Panc1 (cell line): ENCODE measurements at regions not wholly inside any gene's neighbourhood (a gene's known extent, or its start where the extent isn't known, plus 50 kb on each side); places are given as distances from the start of the nearest gene placed in this dataset.

Source experiments
- ATAC-seq: fragments of 200-7000 bp; cut with Tn5 transposase; 2 replicates; pipeline ENCODE4 v1.9.1; 2020; ENCODE audit warnings: mild to moderate bottlenecking, moderate library complexity
- BruUV-seq: library from RNA; stranded (reverse); fragments of 400-500 nt; replicated peaks from 2 replicates; lab custom pipeline; 2021; lab: Mats Ljungman, UMichigan
- CTCF ChIA-PET: fragments of 300-600 bp; sonication (Branson Sonifier 250); formaldehyde crosslinking; loops from one replicate; lab custom pipeline; 2022; ENCODE audit warnings: antibody characterized with exemption; lab: Charles Lee
- POLR2A ChIA-PET: fragments of 300-600 bp; sonication (Branson Sonifier 250); formaldehyde crosslinking; loops from one replicate; lab custom pipeline; 2022; ENCODE audit warnings: antibody characterized with exemption; lab: Charles Lee
- DNase-seq: peaks from one replicate; pipeline ENCODE4 v3.0.0-alpha.2; 2010; ENCODE audit warnings: low read depth, low spot score
- H3K27ac ChIP-seq: 2 replicates; pipeline ENCODE4 v1.5.1; 2011; ENCODE audit warnings: mild to moderate bottlenecking, low read length, inconsistent platforms
- H3K27me3 ChIP-seq: fragments of 200-500 bp; sonication (Bioruptor generic); 2 replicates; pipeline ENCODE4 v1.6.0; 2014; ENCODE audit warnings: low read length, inconsistent platforms; ENCODE audit not compliant: control insufficient read depth, insufficient read depth
- H3K36me3 ChIP-seq: fragments of 200-500 bp; sonication (Bioruptor generic); 2 replicates; pipeline ENCODE4 v1.5.1; 2014; ENCODE audit warnings: inconsistent platforms, mild to moderate bottlenecking, low read length, moderate library complexity; ENCODE audit not compliant: control insufficient read depth, insufficient read depth
- H3K4me1 ChIP-seq: 2 replicates; pipeline ENCODE4 v1.5.1; 2011; ENCODE audit warnings: inconsistent platforms, mild to moderate bottlenecking, low read length, moderate library complexity; ENCODE audit not compliant: control insufficient read depth, insufficient read depth
- H3K4me3 ChIP-seq, 2 experiments: 2 replicates each; pipeline ENCODE4 v1.5.1; 2011 to 2012; ENCODE audit warnings: low read depth in 2 of 2, low read length in 2 of 2, mild to moderate bottlenecking in 2 of 2, inconsistent platforms in 1 of 2, moderate library complexity in 1 of 2
- H3K9me3 ChIP-seq: fragments of 200-500 bp; sonication (Bioruptor generic); 2 replicates; pipeline ENCODE4 v1.5.1; 2014; ENCODE audit warnings: low read depth, mild to moderate bottlenecking, inconsistent platforms, low read length, moderate library complexity; ENCODE audit not compliant: control insufficient read depth, insufficient read depth
- CTCF ChIP-seq: fragments of 450-650 bp; IDR thresholded peaks from 2 replicates; pipeline ENCODE4 v1.5.1; 2017; ENCODE audit warnings: mild to moderate bottlenecking
- POLR2AphosphoS5 ChIP-seq: IDR thresholded peaks from 2 replicates; pipeline ENCODE4 v1.6.1; 2012; ENCODE audit warnings: mild to moderate bottlenecking, low read depth, low read length, moderate library complexity
- REST ChIP-seq, 2 experiments: IDR thresholded peaks; 2 replicates each; pipeline ENCODE4 v1.6.1; 2011 to 2012; ENCODE audit warnings: low read depth in 2 of 2, control low read depth in 1 of 2, low read length in 1 of 2, mild to moderate bottlenecking in 1 of 2, moderate library complexity in 1 of 2; ENCODE audit not compliant: insufficient read depth in 1 of 2
- SIN3A ChIP-seq: IDR thresholded peaks from 2 replicates; pipeline ENCODE4 v1.6.1; 2012; ENCODE audit warnings: low read depth, mild to moderate bottlenecking, low read length, moderate library complexity, borderline replicate concordance; ENCODE audit not compliant: insufficient read depth
- TCF7L2 ChIP-seq: IDR thresholded peaks from 2 replicates; pipeline ENCODE4 v1.6.1; 2011; ENCODE audit warnings: mild to moderate bottlenecking, low read depth, low read length, inconsistent platforms
- in situ Hi-C: cut with HindIII; loops from 2 replicates; pipeline ENCODE4 v1.10.0; 2016; ENCODE audit warnings: low sequenced_read_pairs, low pct_unique_long_range_greater_than_20kb
- intact Hi-C: fragments of 100-400 bp; cut with micrococcal nuclease; formaldehyde crosslinking; loops from one replicate; pipeline ENCODE4 v1.10.0; 2022; ENCODE audit not compliant: unreplicated experiment

- no peaks in the 10 kb centered on the region for H3K4me1 ChIP-seq
- no peaks in the 10 kb centered on the region for H3K27me3 ChIP-seq
- H3K36me3 ChIP-seq: no peaks in the 10 kb centered on the region
- ChIA-PET CTCF (no interaction called here), POLR2A (no interaction called here)
- intact Hi-C loops: no loop called here
- H3K27ac ChIP-seq: no peak overlapping the region
- no peak overlapping the region for H3K4me3 ChIP-seq
- TF ChIP-seq POLR2AphosphoS5 (no peak), REST (IDR thresholded peaks at IDR 0.05; ENCODE audit: insufficient read depth in 1 of 2, low read depth in 2 of 2, low read length in 1 of 2) (no peak), CTCF (no peak)
- H3K9me3 ChIP-seq: no peaks in the 10 kb centered on the region
- no peak for ATAC-seq
- in situ Hi-C loops: no loop called here
- DNase-seq: no peak
- BruUV-seq: no TSS peak
These were observed 684.8 kb upstream of the PTBP2 start for GRCh38 chr1:96036763-96037162.

GRCh38 chr1:96038636-96039035, 682.9 kb upstream of the PTBP2 start:
- no peaks in the 10 kb centered on the region for H3K27me3 ChIP-seq
- CTCF ChIA-PET: no interaction called here
- no peak overlapping the region for H3K27ac ChIP-seq
- TF ChIP-seq POLR2AphosphoS5 (no peak), CTCF (no peak), SIN3A (no peak), TCF7L2 (no peak), REST (IDR thresholded peaks at IDR 0.05; ENCODE audit: insufficient read depth in 1 of 2, low read depth in 2 of 2, low read length in 1 of 2) (no peak)
- POLR2A ChIA-PET: no interaction called here
- BruUV-seq: no TSS peak
- DNase-seq: no peak
- no peak for ATAC-seq
- H3K4me1 ChIP-seq: no peaks in the 10 kb centered on the region
- no peaks in the 10 kb centered on the region for H3K9me3 ChIP-seq
- in situ Hi-C loops: no loop called here
- H3K36me3 ChIP-seq: no peaks in the 10 kb centered on the region
- intact Hi-C loops: no loop called here
- H3K4me3 ChIP-seq: no peak overlapping the region
